ENCODE measurements at regions not wholly inside any gene's neighbourhood (a gene's known extent, or its start where the extent isn't known, plus 50 kb on each side); places are given as distances from the start of the nearest gene placed in this dataset.

- no peak for DNase-seq
- H3K4me1 ChIP-seq, result no peaks in the 10 kb centered on the region
- TF ChIP-seq, protein P1, sequence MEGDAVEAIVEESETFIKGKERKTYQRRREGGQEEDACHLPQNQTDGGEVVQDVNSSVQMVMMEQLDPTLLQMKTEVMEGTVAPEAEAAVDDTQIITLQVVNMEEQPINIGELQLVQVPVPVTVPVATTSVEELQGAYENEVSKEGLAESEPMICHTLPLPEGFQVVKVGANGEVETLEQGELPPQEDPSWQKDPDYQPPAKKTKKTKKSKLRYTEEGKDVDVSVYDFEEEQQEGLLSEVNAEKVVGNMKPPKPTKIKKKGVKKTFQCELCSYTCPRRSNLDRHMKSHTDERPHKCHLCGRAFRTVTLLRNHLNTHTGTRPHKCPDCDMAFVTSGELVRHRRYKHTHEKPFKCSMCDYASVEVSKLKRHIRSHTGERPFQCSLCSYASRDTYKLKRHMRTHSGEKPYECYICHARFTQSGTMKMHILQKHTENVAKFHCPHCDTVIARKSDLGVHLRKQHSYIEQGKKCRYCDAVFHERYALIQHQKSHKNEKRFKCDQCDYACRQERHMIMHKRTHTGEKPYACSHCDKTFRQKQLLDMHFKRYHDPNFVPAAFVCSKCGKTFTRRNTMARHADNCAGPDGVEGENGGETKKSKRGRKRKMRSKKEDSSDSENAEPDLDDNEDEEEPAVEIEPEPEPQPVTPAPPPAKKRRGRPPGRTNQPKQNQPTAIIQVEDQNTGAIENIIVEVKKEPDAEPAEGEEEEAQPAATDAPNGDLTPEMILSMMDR (IDR thresholded peaks at IDR 0.05), result no peak
- TF ChIP-seq POLR2A (IDR thresholded peaks at IDR 0.05), result no peak
- no peak overlapping the region for H3K4me3 ChIP-seq
- no peaks in the 10 kb centered on the region for H3K9me3 ChIP-seq
- H3K27me3 ChIP-seq, result no peaks in the 10 kb centered on the region
- H3K27ac ChIP-seq, result no peak overlapping the region
- H3K36me3 ChIP-seq, result no peaks in the 10 kb centered on the region
- intact Hi-C loops (cut with DNase I; ENCODE audit: low total_unique reads), result no loop called here
These were observed 121.6 kb upstream of the TRIM2 start for GRCh38 chr4:153082322-153083301.

DNA sequence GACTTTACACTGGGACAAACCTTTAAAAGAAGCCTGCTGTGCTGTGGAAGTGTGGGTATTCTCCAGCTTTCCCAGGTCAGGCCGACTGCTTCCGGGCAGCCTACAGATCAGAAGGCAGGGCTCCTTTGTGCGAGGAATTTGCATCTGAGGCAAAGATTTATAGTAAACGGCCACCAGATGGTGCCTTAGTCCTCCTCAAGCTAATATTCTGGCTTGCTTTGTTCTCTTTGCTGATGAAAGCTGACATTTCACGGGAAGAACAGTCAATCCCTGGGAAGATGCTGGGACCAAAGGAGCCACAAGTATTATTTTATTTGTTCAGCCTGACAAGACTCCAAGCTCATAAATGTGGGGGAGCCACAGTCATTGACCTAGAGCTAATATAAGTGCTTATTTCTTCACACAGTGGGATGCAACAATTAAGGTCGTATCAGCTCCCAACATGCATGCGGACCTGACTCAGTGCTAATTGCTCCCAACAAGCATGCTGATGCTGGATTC lies 120.7 kb upstream of the TRIM2 start:
- DNase-seq, result peak; percentile 39 to 40
- no peaks in the 10 kb centered on the region for H3K4me1 ChIP-seq
- TF ChIP-seq, protein P1 (IDR thresholded peaks at IDR 0.05), result peak; percentile 52 to 66 (median 58)
- TF ChIP-seq POLR2A (IDR thresholded peaks at IDR 0.05), result no peak
- no peak overlapping the region for H3K4me3 ChIP-seq
- H3K27me3 ChIP-seq, result no peaks in the 10 kb centered on the region
- no peak overlapping the region for H3K27ac ChIP-seq
- intact Hi-C loops (cut with DNase I; ENCODE audit: low total_unique reads), result no loop called here
- H3K36me3 ChIP-seq, result no peaks in the 10 kb centered on the region
- H3K9me3 ChIP-seq, result no peaks in the 10 kb centered on the region

DNA sequence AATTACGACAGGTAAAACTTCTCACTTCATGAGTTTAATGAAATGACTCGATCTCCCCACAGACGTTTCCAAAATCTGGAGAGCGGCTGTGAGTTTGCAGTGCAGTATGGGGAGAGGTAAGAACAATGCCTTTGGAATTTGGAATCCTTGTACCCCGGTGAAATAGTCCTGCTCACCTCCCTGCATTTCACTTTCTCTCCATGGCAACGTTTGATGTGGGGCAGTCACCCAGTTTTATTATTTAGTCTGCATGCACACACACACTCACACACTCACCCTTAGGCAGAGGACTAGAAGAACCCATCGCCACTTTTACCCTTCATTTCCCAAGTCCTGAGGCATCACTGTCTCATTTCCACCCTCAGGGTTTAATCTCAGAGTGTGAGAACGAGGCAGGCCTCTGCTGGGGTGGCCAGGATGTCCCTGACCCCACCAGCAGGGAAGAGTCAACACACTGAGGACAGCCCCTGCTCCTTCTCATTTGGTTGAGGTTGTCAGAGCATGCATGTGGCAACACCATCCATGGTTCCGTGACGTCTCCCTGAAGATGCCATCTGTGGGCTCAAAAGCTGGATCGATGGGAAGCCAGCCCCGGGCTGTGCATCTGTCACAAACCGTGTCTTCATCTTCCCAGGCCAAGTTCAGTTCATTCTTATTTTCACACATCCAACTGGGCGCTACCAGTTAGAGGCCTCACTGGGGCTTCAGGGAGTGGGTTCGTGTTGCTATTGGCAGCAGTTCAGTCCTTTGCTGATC lies 119.8 kb upstream of the TRIM2 start:
- Histone ChIP-seq H3K4me3 (no peak overlapping the region), H3K27ac (no peak overlapping the region), H3K9me3 (no peaks in the 10 kb centered on the region), H3K4me1 (no peaks in the 10 kb centered on the region), H3K36me3 (no peaks in the 10 kb centered on the region), H3K27me3 (no peaks in the 10 kb centered on the region)
- TF ChIP-seq, protein P1 (IDR thresholded peaks at IDR 0.05), result no peak
- TF ChIP-seq POLR2A (IDR thresholded peaks at IDR 0.05), result no peak
- no peak for DNase-seq
- intact Hi-C loops (cut with DNase I; ENCODE audit: low total_unique reads), result no loop called here

DNA sequence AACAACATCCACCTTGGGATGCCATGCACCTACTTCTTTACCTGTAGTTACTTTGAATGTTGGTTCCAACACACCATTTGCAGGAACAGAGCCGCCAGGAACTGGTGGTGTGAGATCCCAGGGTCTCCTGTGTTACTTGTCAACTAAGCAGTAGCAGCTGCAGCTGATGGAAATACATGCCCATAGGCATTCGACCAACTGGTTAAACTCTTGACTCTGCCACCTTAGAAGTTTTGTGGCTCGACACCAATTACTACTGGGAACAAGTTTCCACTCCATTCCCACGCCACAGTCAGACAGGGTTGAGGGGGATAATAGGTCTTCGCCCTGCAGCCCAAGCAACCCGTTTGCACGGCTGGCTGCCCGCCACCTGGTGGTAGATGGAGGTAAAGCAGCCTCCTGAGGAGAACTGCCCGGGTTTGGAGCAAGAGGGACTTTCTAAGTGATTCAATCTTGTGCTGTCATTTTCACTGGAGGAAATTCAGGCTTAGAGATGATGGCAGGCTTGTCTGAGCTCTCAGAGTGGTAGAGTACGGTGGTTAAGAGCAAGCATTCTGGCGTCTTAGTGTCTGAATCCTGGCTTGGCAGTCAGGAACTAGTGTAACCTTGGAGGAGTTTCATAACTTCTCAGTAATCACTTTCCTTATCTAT lies 119.1 kb upstream of the TRIM2 start:
- peak; percentile 55 to 74 for DNase-seq
- TF ChIP-seq, protein P1 (IDR thresholded peaks at IDR 0.05), result peak; percentile 78 to 94 (median 88)
- no peak for TF ChIP-seq POLR2A (IDR thresholded peaks at IDR 0.05)
- Histone ChIP-seq H3K27me3 (no peaks in the 10 kb centered on the region), H3K9me3 (no peaks in the 10 kb centered on the region), H3K4me3 (no peak overlapping the region), H3K27ac (no peak overlapping the region), H3K36me3 (no peaks in the 10 kb centered on the region), H3K4me1 (no peaks in the 10 kb centered on the region)
- intact Hi-C loops (cut with DNase I; ENCODE audit: low total_unique reads), result no loop called here
